Mononuclear cell (primary cell): ENCODE measurements at regions not wholly inside any gene's neighbourhood (a gene's known extent, or its start where the extent isn't known, plus 50 kb on each side); places are given as distances from the start of the nearest gene placed in this dataset.
"Not testable (repeated sequence)": the region's sequence is repeated elsewhere in the genome, so short reads cannot be mapped to it uniquely, and the experiment has no call there.

Source experiments
- H3K27me3 ChIP-seq: 2 replicates; pipeline ENCODE4 v1.6.0; 2011; ENCODE audit warnings: low read length, control low read depth; ENCODE audit not compliant: insufficient read depth
- H3K4me1 ChIP-seq: 2 replicates; pipeline ENCODE4 v1.5.1; 2011; ENCODE audit warnings: mild to moderate bottlenecking, low read length, control low read depth; ENCODE audit not compliant: insufficient read depth
- H3K4me3 ChIP-seq: 2 replicates; pipeline ENCODE4 v1.5.1; 2011; ENCODE audit warnings: mild to moderate bottlenecking, low read length, moderate library complexity
- H3K9me3 ChIP-seq: 2 replicates; pipeline ENCODE4 v1.5.1; 2011; ENCODE audit warnings: low read depth, mild to moderate bottlenecking, control low read depth, low read length

- no peaks in the 10 kb centered on the region for H3K9me3 ChIP-seq
- H3K4me1 ChIP-seq: no peaks in the 10 kb centered on the region
- H3K27me3 ChIP-seq: no peaks in the 10 kb centered on the region
- no peak overlapping the region for H3K4me3 ChIP-seq
Observed at GRCh38 chr9:129561594-129562281, 59.2 kb downstream of the C9orf50 start.

GRCh38 chr9:129560881-129561306, 60.0 kb downstream of the C9orf50 start:
- H3K9me3 ChIP-seq: no peaks in the 10 kb centered on the region
- no peak overlapping the region for H3K4me3 ChIP-seq
- no peaks in the 10 kb centered on the region for H3K27me3 ChIP-seq
- H3K4me1 ChIP-seq: no peaks in the 10 kb centered on the region

- peaks cover 8% of the 10 kb centered on the region for H3K4me1 ChIP-seq
- no peaks in the 10 kb centered on the region for H3K9me3 ChIP-seq
- H3K27me3 ChIP-seq: no peaks in the 10 kb centered on the region
- no peak overlapping the region for H3K4me3 ChIP-seq
Observed at GRCh38 chr9:129559506-129559881, 61.4 kb downstream of the C9orf50 start.

- no peak overlapping the region for H3K4me3 ChIP-seq
- H3K4me1 ChIP-seq: peaks cover 13% of the 10 kb centered on the region
- H3K27me3 ChIP-seq: no peaks in the 10 kb centered on the region
Observed at GRCh38 chr9:129558551-129559505, 62.1 kb downstream of the C9orf50 start.

GRCh38 chr9:129558063-129558550, 62.8 kb downstream of the C9orf50 start:
- no peaks in the 10 kb centered on the region for H3K27me3 ChIP-seq
- peaks cover 13% of the 10 kb centered on the region for H3K4me1 ChIP-seq
- H3K9me3 ChIP-seq: no peaks in the 10 kb centered on the region
- no peak overlapping the region for H3K4me3 ChIP-seq

More at GRCh38 chr9:129558551-129559505, 62.1 kb downstream of the C9orf50 start:
- no peaks in the 10 kb centered on the region for H3K9me3 ChIP-seq

- Histone ChIP-seq H3K27me3 (no peaks in the 10 kb centered on the region), H3K9me3 (no peaks in the 10 kb centered on the region), H3K4me1 (peaks cover 13% of the 10 kb centered on the region), H3K4me3 (no peak overlapping the region)
Observed at GRCh38 chr9:129557192-129558036, 63.5 kb downstream of the C9orf50 start.

GRCh38 chr9:129556491-129557191, 64.3 kb downstream of the C9orf50 start:
- Histone ChIP-seq H3K4me1 (peaks cover 13% of the 10 kb centered on the region), H3K9me3 (no peaks in the 10 kb centered on the region), H3K4me3 (no peak overlapping the region), H3K27me3 (no peaks in the 10 kb centered on the region)

GRCh38 chr9:129555512-129556215, 65.2 kb downstream of the C9orf50 start:
- Histone ChIP-seq H3K4me3 (no peak overlapping the region), H3K4me1 (peaks cover 13% of the 10 kb centered on the region), H3K9me3 (no peaks in the 10 kb centered on the region), H3K27me3 (peaks cover 8% of the 10 kb centered on the region)

- Histone ChIP-seq H3K4me3 (no peak overlapping the region), H3K27me3 (peaks cover 13% of the 10 kb centered on the region), H3K9me3 (no peaks in the 10 kb centered on the region), H3K4me1 (peaks cover 21% of the 10 kb centered on the region)
Observed at GRCh38 chr9:129554649-129555048, 66.3 kb downstream of the C9orf50 start.

- Histone ChIP-seq H3K4me3 (no peak overlapping the region), H3K9me3 (no peaks in the 10 kb centered on the region), H3K27me3 (peaks cover 20% of the 10 kb centered on the region), H3K4me1 (peaks cover 22% of the 10 kb centered on the region)
Observed at GRCh38 chr9:129553277-129553676, 67.6 kb downstream of the C9orf50 start.

GRCh38 chr9:129552064-129552463, 68.8 kb downstream of the C9orf50 start:
- no peak overlapping the region for H3K4me3 ChIP-seq
- no peaks in the 10 kb centered on the region for H3K9me3 ChIP-seq
- peaks cover 22% of the 10 kb centered on the region for H3K4me1 ChIP-seq
- H3K27me3 ChIP-seq: peaks cover 20% of the 10 kb centered on the region

- Histone ChIP-seq H3K27me3 (peaks cover 20% of the 10 kb centered on the region), H3K4me3 (no peak overlapping the region), H3K9me3 (no peaks in the 10 kb centered on the region), H3K4me1 (peaks cover 22% of the 10 kb centered on the region)
Observed at GRCh38 chr9:129551393-129551973, 69.4 kb downstream of the C9orf50 start.

- peaks cover 20% of the 10 kb centered on the region for H3K27me3 ChIP-seq
Observed at GRCh38 chr9:129550977-129551376, 69.9 kb downstream of the C9orf50 start.

More at GRCh38 chr9:129550977-129551376, 69.9 kb downstream of the C9orf50 start:
- not testable (repeated sequence) for H3K9me3 ChIP-seq, H3K4me3 ChIP-seq
- peaks cover 22% of the 10 kb centered on the region for H3K4me1 ChIP-seq
